Fibroblast of the aortic adventitia (primary cell): ENCODE measurements at regions not wholly inside any gene's neighbourhood (a gene's known extent, or its start where the extent isn't known, plus 50 kb on each side); places are given as distances from the start of the nearest gene placed in this dataset.

Experiments used
- DNase-seq: peaks from one replicate; pipeline ENCODE4 v3.0.0-alpha.2; 2010; ENCODE audit warnings: low read depth
- H3K4me3 ChIP-seq: 2 replicates; pipeline ENCODE4 v1.5.1; 2011; ENCODE audit warnings: low read depth, mild to moderate bottlenecking, control low read depth, low read length, moderate library complexity
- CTCF ChIP-seq: IDR thresholded peaks from 2 replicates; pipeline ENCODE4 v1.5.1; 2011; ENCODE audit warnings: mild to moderate bottlenecking, low read length, control low read depth, inconsistent platforms; ENCODE audit not compliant: insufficient read depth

GRCh38 chr10:6339891-6340290 is 137.2 kb downstream of the PFKFB3 start:
- no peak for TF ChIP-seq CTCF
- no peak overlapping the region for H3K4me3 ChIP-seq
- no peak for DNase-seq

DNA sequence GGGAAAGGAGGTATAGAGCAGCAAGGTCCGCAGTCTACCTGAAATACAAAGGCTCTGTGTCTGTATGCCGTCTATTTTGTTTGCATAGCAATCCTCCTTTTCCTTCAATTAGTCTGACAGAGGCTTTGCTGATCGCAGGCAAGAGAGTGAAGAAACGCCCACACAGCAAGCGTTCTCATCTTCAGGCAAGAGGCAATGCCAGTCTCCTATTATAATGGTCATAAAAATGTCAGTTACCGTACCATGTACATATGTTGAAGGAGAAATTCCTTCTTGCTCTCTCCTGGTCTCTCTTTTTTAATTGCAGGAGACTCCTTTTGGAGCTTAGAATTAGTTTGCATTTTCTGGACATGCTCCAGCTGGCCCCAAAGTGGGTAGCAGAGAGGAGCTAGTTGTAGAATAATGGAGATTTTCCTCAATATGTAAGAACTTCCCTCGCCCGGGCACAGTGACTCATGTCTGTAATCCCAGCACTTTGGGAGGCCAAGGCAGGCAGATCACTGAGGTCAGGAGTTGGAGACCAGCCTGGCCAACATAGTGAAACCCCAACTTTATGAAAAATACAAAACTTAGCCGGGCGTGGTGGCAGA is 139.5 kb downstream of the PFKFB3 start:
- no peak overlapping the region for H3K4me3 ChIP-seq
- no peak for DNase-seq
- TF ChIP-seq CTCF = no peak

DNA sequence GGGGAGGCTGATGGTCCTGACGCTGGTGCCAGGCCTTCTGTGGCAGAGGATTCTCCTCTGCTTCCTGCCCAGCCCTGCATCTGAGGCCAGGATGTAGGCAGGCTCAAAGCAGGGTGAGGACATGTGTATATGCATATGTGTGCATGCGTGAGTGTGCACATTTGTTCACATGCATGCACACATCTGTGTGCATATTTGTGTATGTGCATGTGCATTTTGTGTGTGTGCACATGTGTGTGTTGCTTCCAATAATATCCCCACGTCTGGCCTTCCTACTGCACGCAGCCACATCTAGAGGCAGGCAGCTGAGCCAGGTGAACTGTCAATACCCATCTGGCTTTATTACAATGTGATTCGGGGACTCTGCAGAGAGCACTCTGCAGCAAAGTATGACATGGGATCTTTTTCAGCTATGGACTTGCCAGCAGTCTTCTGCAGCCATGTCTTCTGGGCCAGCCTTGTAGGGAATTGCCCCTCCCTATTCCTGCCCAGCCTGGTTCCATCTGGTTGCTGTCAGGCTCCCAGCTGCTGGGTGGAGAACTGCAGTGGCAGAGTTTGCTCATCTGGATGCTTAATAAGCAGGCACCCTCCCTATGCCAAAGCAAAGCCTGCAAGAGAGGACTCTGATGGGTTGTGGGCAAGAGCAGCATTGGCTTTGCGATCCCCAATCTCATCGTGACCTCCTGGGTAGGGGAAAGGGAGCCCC is 140.7 kb downstream of the PFKFB3 start:
- no peak for DNase-seq

DNA sequence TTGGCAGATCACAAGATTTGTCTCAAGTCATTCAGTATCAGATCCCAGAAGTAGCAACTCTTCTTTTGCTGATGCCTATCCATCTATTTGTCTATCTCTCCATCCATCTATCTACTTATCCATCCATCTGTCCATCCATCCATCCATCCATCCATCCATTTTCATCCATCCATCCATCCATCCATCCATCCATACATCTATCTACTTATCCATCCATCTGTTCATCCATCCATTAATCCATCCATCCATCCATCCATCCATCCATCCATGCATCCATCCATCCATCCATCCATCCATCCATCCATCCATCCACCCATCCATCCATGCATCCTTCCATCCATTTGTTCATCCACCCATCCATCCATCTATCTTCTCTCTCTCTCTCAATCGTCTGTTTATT is 142.7 kb downstream of the PFKFB3 start:
- no peak for TF ChIP-seq CTCF
- DNase-seq = no peak
- H3K4me3 ChIP-seq = no peak overlapping the region

More for the DNA sequence above, 140.7 kb downstream of the PFKFB3 start:
- H3K4me3 ChIP-seq = no peak overlapping the region
- no peak for TF ChIP-seq CTCF

- DNase-seq = no peak
- no peak for TF ChIP-seq CTCF
- no peak overlapping the region for H3K4me3 ChIP-seq
Measured at GRCh38 chr10:6346631-6347030, 143.9 kb downstream of the PFKFB3 start.

DNA sequence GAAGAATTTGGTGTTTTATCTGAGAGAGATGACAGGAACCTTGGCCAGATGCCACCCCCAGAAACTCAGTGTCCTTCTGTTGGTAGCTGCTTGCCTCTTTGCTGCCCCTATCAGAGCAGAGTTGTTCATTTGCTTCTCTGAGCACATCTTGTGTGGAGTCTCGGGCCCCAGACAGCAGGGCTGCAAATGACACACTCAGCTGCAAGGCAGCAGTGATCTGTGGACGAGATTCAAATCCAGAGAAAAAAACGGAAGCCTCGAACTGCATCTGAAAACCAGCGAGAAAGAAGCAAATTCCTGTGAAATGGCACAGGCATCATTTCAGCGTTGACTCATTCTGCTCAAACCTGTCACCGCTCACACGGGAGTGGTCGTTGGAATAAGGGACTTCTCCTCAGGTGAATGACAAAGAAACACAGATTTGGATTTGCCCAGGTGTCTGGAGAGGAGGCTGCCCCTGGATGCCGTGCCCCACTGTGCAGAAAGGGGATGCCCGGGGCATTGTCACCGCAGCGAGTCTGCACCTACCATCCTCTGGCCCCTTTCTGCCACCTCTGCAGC is 144.7 kb downstream of the PFKFB3 start:
- no peak for TF ChIP-seq CTCF
- no peak overlapping the region for H3K4me3 ChIP-seq
- no peak for DNase-seq
